GM21576 (cell line): ENCODE measurements at regions not wholly inside any gene's neighbourhood (a gene's known extent, or its start where the extent isn't known, plus 50 kb on each side); places are given as distances from the start of the nearest gene placed in this dataset.
"Not testable (repeated sequence)": the region's sequence is repeated elsewhere in the genome, so short reads cannot be mapped to it uniquely, and the experiment has no call there.

Experiments used
- ATAC-seq: cut with Tn5 transposase; IDR thresholded peaks from one replicate; pipeline ENCODE4 v1.9.1; 2021; ENCODE audit warnings: mild to moderate bottlenecking, moderate library complexity; ENCODE audit not compliant: unreplicated experiment

GRCh38 chr16:21422824-21423223 is 144.7 kb upstream of the CRYM start:
- ATAC-seq, result not testable (repeated sequence)

DNA sequence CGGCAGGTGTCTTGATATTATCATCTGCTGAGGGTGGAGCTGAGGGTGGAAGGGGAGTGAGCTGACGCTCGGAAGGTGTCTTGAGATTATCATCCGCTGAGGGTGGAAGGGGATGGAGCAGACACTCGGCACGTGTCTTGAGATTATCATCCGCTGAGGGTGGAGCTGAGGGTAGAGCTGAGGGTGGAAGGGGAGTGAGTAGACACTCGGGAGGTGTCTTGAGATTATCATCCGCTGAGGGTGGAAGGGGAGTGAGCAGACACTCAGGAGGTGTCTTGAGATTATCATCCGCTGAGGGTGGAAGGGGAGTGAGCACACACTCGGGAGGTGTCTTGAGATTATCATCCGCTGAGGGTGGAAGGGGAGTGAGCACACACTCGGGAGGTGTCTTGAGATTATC is 126.6 kb upstream of the CRYM start:
- not testable (repeated sequence) for ATAC-seq

DNA sequence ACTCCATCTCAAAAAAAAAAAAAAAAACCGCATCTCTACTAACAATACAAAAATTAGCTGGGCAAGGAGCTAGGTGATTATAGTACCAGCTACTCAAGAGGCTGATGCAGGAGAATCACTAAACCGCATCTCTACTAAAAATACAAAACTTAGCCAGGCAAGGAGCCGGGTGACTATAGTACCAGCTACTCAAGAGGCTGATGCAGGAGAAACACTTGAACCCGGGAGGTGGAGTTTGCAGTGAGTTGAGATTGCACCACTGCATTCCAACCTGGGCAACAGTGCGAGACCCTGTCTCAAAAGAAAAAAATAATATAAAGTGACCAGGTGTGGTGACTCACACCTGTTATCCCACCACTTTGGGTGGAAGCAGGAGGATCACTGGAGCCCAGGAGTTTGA is 119.8 kb upstream of the CRYM start:
- ATAC-seq, result not testable (repeated sequence)

DNA sequence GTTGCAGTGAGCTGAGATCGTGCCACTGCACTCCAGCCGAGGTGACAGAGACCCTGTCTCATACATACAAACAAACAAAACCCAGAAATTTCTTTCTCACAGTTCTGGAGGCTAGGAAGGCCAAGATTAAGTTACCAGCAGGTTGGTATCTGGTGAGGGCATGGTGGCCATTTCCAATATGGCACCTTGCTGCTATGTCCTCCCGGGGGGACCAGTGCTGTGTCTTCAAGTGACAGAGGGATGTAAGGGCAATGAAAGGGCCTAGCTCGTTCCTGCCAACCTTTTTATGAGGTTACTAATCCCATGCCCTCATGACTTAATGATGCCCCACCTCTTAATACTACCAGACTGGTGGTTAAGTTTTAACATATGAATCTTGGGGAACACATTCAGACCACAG is 118.5 kb upstream of the CRYM start:
- ATAC-seq, result not testable (repeated sequence)

GRCh38 chr16:21390634-21391033 is 112.5 kb upstream of the CRYM start:
- not testable (repeated sequence) for ATAC-seq

DNA sequence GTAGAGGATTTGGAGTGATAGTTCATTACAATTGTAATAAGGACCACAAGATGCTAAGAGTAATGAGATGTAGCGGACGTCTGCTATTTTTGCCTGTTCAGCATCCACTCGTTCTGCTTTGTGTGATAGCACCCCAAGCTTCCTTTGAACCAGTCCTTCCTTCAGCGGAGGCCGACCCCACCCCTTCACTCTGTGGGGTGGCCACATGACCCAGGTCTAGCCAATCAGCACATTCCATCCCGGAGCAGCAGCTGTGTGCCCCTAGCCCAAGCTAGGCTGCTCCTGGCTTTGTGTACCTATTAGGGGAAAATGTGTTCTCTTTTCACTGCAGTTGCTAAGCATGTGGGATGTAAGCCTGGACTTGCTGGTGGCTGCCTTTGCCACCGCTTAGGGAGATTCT is 111.8 kb upstream of the CRYM start:
- ATAC-seq, result not testable (repeated sequence)

DNA sequence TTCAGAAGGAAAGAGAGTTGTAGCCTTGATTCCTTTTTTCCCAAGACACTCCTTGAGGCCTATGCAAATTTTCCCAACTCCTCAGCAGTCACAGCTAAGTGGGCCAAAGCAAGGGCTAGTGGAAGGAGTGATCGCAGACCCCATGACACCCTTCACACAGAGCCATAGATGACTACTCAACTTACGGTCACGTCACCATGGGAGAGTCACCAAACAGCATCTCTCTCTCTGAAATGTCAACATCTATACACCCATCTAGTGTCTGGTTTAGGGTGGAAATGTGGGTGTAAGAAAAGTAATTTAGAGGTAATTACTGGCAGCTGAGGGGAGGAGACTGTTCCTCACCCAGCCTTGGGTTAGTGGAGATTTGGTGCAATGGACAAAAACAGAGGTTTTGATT is 109.7 kb upstream of the CRYM start:
- not testable (repeated sequence) for ATAC-seq

GRCh38 chr16:21386201-21386915 is 108.3 kb upstream of the CRYM start:
- not testable (repeated sequence) for ATAC-seq

- ATAC-seq, result not testable (repeated sequence)
Measured at GRCh38 chr16:21383682-21384081, 105.6 kb upstream of the CRYM start.

- ATAC-seq, result not testable (repeated sequence)
Measured at GRCh38 chr16:21379645-21380044, 101.6 kb upstream of the CRYM start.

DNA sequence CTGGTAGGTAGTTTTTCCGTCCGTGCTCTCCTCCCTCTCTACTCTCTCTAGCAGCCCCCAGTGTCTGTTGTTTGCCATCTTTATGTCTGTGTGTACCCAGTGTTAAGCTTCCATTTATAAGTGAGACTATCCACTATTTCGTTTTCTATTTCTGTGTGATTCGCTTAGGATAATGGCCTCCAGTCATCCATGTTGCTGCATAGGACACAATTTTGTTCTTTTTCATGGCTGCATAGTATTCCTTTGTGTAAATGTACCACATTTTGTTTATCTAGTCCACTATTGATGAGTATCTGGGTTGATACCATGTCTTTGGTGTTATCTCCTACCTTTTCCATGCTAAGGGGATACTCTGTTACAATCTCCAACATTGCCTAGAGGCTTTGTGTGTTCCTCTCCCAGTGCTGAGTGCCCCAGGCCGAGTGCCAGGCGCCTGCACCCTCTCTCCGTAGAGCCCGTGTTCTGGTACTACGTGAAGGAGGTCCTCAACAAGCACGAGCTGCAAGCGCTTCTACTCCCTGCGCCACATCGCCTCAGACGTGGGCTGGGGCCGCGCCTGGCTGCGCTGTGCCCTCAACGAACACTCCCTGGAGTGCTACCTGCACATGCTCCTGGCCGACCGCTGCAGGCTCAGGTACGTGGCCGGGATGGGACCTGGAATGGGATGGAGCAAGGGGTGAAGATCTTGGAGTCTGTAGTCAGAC is 98.3 kb upstream of the CRYM start:
- not testable (repeated sequence) for ATAC-seq

GRCh38 chr16:21375334-21375733 is 97.2 kb upstream of the CRYM start:
- not testable (repeated sequence) for ATAC-seq

DNA sequence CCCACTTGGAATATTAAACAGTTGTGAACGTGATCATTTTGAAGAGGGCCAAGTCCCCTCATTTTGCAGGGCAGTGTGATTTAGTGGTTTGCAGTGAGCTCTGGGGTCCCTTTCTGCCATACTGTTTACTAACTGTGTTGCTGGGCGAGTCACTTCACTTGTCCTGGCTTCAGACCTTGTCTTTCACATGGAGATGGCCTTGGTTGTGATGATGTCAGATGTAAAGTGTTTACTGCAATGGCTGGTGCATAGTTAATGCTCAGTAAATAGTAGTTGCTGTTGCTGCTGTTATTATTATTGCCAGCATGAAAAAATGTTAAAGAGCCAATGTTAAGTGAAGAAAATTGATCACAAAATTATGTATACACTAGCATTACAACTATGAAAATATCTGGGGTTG is 95.4 kb upstream of the CRYM start:
- not testable (repeated sequence) for ATAC-seq

DNA sequence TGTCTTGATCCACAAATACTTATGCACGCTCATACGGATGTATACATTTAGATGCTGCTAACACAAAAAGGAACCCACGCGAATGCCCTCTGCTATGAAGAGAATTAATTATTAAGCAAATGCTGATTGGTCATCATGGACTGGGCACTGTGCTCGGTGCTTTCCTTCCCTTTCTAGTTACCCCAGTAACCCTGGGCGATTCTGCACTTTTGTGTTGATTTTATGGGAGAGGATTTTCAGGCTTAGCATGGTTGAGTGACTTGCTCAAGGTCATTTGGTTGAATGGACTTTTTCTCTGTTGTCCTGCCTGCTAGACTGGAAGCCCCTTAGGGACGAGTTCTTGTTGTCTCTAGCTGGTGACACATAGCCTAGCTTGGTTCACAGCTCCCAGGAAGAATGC is 94.8 kb upstream of the CRYM start:
- ATAC-seq, result not testable (repeated sequence)

- not testable (repeated sequence) for ATAC-seq
Measured at GRCh38 chr16:21372162-21372835, 94.2 kb upstream of the CRYM start.

- not testable (repeated sequence) for ATAC-seq
Measured at GRCh38 chr16:21370791-21371190, 92.7 kb upstream of the CRYM start.

DNA sequence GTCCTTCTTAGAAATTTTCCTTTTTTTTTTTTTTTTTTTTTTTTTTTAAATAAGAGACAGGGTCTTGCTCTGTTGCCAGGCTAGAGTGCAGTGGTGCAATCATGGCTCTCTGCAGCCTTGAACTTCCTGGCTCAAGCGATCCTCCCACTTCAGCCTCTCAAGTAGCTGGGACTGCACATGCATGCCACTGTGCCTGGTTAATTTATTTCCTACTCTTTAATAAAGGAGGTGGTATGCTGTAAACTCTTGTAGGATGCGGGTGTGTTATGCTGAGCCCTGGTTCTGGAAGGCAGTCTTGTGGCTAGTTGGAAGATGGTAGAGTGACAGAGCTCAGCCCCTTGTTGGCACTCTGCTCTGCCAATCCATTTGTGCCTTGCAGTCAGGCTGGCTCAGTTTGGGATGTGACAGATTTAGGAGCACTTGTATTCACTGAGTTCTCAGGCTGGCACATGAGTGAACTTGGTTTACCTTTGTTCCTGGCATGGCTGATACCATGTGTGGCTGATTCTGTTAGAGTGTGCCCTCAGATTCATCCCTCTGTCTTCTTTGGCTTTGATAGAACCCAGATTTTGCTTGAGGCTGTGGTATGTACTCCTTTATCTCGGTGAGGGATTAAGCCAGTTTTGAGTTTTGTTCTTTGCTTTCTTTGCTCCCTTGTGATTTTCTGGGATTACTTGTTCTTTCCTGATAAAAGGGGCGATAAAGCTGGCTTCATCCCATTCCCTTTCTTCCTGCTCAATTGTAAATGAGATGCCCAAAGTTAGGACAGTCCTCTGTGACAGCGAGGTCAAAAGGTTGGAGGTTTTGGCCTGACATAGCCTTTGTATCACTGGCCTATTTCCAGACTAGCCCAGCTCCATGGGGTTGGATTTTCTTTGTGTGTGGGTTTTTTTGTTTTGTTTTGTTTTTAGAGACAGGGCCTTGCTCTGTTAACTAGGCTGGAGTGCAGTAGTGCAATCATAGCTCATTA is 91.2 kb upstream of the CRYM start:
- ATAC-seq, result not testable (repeated sequence)

GRCh38 chr16:21367733-21368421 is 89.8 kb upstream of the CRYM start:
- not testable (repeated sequence) for ATAC-seq

DNA sequence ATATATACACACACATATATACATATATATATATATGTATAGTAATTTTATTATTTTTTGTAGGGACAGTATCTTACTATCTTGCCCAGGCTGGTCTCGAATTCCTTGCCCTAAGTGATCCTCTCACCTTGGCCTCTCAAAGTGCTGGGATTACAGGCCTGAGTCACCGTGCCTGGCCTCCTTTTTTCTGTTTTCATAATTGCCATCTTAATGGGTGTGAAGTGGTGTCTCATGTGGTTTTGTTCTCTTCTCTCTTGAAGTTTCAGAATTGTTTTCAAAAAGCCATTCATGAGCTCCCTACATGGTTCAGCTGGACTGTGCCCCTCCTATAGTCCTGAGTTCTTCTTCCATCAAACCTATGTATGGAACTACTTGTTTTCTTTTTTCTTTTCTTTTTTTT is 88.9 kb upstream of the CRYM start:
- ATAC-seq, result not testable (repeated sequence)

DNA sequence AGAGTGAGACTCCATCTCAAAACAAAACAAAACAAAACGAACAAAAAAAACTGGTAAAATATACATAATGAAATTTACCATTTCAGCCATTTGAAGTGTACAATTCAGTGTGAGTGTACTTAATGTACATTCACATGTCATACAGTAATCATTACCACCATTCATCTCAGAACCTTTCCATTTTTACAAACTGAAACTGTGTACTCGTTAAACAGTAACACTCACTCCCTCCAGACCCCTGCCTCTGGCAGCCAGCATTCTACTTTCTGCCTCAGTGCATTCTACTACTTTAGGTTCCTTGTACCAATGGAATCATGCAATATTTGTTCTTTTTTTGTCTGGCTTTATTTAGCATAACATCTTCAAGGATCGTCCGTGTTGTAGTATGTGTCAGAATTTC is 87.5 kb upstream of the CRYM start:
- ATAC-seq, result not testable (repeated sequence)
